GM23248 (cell line): ENCODE measurements at regions not wholly inside any gene's neighbourhood (a gene's known extent, or its start where the extent isn't known, plus 50 kb on each side); places are given as distances from the start of the nearest gene placed in this dataset.

Experiments used
- EZH2 ChIP-seq: fragments of 200-600 bp; sonication (generic); IDR thresholded peaks from 2 replicates; pipeline ENCODE4 v1.6.1; 2018; ENCODE audit warnings: antibody characterized with exemption, mild to moderate bottlenecking; ENCODE audit not compliant: insufficient read depth, poor library complexity, severe bottlenecking
- EZH2phosphoT487 ChIP-seq: fragments of 200-600 bp; sonication (generic); IDR thresholded peaks from 2 replicates; pipeline ENCODE4 v1.6.1; 2018; ENCODE audit warnings: antibody characterized with exemption, moderate library complexity, mild to moderate bottlenecking, low read depth; ENCODE audit not compliant: insufficient read depth

- TF ChIP-seq EZH2phosphoT487: no peak
- TF ChIP-seq EZH2: no peak
These were observed 163.0 kb upstream of the NLRP1 start for GRCh38 chr17:5747276-5747675.
